H54 (cell line): ENCODE measurements at regions not wholly inside any gene's neighbourhood (a gene's known extent, or its start where the extent isn't known, plus 50 kb on each side); places are given as distances from the start of the nearest gene placed in this dataset.

ENCODE experiments used
- DNase-seq: peaks from one replicate; pipeline ENCODE4 v3.0.0; 2011; ENCODE audit warnings: low spot score, mixed read lengths; ENCODE audit not compliant: insufficient read length
- FAIRE-seq: peaks from 3 replicates; lab custom pipeline; 2011; peaks lifted over from hg19 to GRCh38; lab: Jason Lieb, UNC
- POLR2A ChIP-seq: IDR thresholded peaks from 2 replicates; pipeline ENCODE4 v1.6.1; 2011; ENCODE audit warnings: low read depth, mild to moderate bottlenecking, low read length

- no peak for FAIRE-seq
- no peak for TF ChIP-seq POLR2A
These were observed 458.3 kb upstream of the CELF4 start for GRCh38 chr18:38023871-38024270.

GRCh38 chr18:38022234-38022633 lies 456.6 kb upstream of the CELF4 start:
- TF ChIP-seq POLR2A = no peak
- FAIRE-seq = no peak
- DNase-seq = no peak

More at GRCh38 chr18:38023871-38024270, 458.3 kb upstream of the CELF4 start:
- no peak for DNase-seq

GRCh38 chr18:38019292-38019691 lies 453.7 kb upstream of the CELF4 start:
- FAIRE-seq = no peak
- no peak for DNase-seq
- TF ChIP-seq POLR2A = no peak

- TF ChIP-seq POLR2A = no peak
- DNase-seq (no peak), FAIRE-seq (no peak)
These were observed 445.6 kb upstream of the CELF4 start for GRCh38 chr18:38010971-38011857.

GRCh38 chr18:38010037-38010436 lies 444.4 kb upstream of the CELF4 start:
- DNase-seq = no peak
- TF ChIP-seq POLR2A = no peak
- FAIRE-seq = no peak

GRCh38 chr18:38009320-38009719 lies 443.7 kb upstream of the CELF4 start:
- no peak for DNase-seq
- TF ChIP-seq POLR2A = no peak
- FAIRE-seq = no peak

- no peak for TF ChIP-seq POLR2A
- no peak for FAIRE-seq
- DNase-seq = no peak
These were observed 442.2 kb upstream of the CELF4 start for GRCh38 chr18:38007676-38008330.

- FAIRE-seq (no peak), DNase-seq (no peak)
These were observed 441.4 kb upstream of the CELF4 start for GRCh38 chr18:38007026-38007425.

GRCh38 chr18:38006541-38006940 lies 440.9 kb upstream of the CELF4 start:
- no peak for TF ChIP-seq POLR2A
- DNase-seq (no peak), FAIRE-seq (no peak)

More at GRCh38 chr18:38007026-38007425, 441.4 kb upstream of the CELF4 start:
- no peak for TF ChIP-seq POLR2A

- no peak for TF ChIP-seq POLR2A
- FAIRE-seq (no peak), DNase-seq (no peak)
These were observed 432.1 kb upstream of the CELF4 start for GRCh38 chr18:37997695-37998094.

GRCh38 chr18:37987901-37988300 lies 422.3 kb upstream of the CELF4 start:
- FAIRE-seq = no peak
- no peak for DNase-seq
- no peak for TF ChIP-seq POLR2A

GRCh38 chr18:37986665-37987064 lies 421.1 kb upstream of the CELF4 start:
- DNase-seq (no peak), FAIRE-seq (no peak)
- no peak for TF ChIP-seq POLR2A

- DNase-seq = no peak
These were observed 419.5 kb upstream of the CELF4 start for GRCh38 chr18:37985126-37985525.

GRCh38 chr18:37980556-37980955 lies 415.0 kb upstream of the CELF4 start:
- no peak for DNase-seq
- FAIRE-seq = no peak
- TF ChIP-seq POLR2A = no peak

More at GRCh38 chr18:37985126-37985525, 419.5 kb upstream of the CELF4 start:
- no peak for FAIRE-seq
- TF ChIP-seq POLR2A = no peak
